GM21528 (cell line): ENCODE measurements at regions not wholly inside any gene's neighbourhood (a gene's known extent, or its start where the extent isn't known, plus 50 kb on each side); places are given as distances from the start of the nearest gene placed in this dataset.
"Not testable (repeated sequence)": the region's sequence is repeated elsewhere in the genome, so short reads cannot be mapped to it uniquely, and the experiment has no call there.

Experiments
- ATAC-seq: cut with Tn5 transposase; IDR thresholded peaks from one replicate; pipeline ENCODE4 v1.9.1; 2021; ENCODE audit warnings: mild to moderate bottlenecking, moderate library complexity; ENCODE audit not compliant: unreplicated experiment, low FRiP score

- ATAC-seq: no peak
These were observed 180.6 kb downstream of the DEPDC1B start for GRCh38 chr5:60519372-60519771.

- no peak for ATAC-seq
These were observed 182.1 kb downstream of the DEPDC1B start for GRCh38 chr5:60517850-60518249.

- no peak for ATAC-seq
These were observed 182.8 kb downstream of the DEPDC1B start for GRCh38 chr5:60517094-60517694.

- no peak for ATAC-seq
These were observed 183.3 kb downstream of the DEPDC1B start for GRCh38 chr5:60516688-60517087.

- ATAC-seq: no peak
These were observed 185.8 kb downstream of the DEPDC1B start for GRCh38 chr5:60514152-60514551.

- ATAC-seq: no peak
These were observed 187.8 kb downstream of the DEPDC1B start for GRCh38 chr5:60512117-60512516.

- no peak for ATAC-seq
These were observed 189.3 kb downstream of the DEPDC1B start for GRCh38 chr5:60510663-60511062.

GRCh38 chr5:60510049-60510448, 189.9 kb downstream of the DEPDC1B start:
- ATAC-seq: no peak

GRCh38 chr5:60509519-60509918, 190.4 kb downstream of the DEPDC1B start:
- ATAC-seq: no peak

- ATAC-seq: no peak
These were observed 192.3 kb downstream of the DEPDC1B start for GRCh38 chr5:60507687-60508086.

- ATAC-seq: no peak
These were observed 194.4 kb downstream of the DEPDC1B start for GRCh38 chr5:60505373-60506171.

GRCh38 chr5:60504342-60504741, 195.6 kb downstream of the DEPDC1B start:
- ATAC-seq: peak; percentile 91

GRCh38 chr5:60503771-60504170, 196.2 kb downstream of the DEPDC1B start:
- peak; percentile 63 for ATAC-seq

GRCh38 chr5:60497706-60498500, 202.1 kb downstream of the DEPDC1B start:
- no peak for ATAC-seq

GRCh38 chr5:60495644-60496520, 204.1 kb downstream of the DEPDC1B start:
- ATAC-seq: no peak

- ATAC-seq: no peak
These were observed 205.3 kb downstream of the DEPDC1B start for GRCh38 chr5:60494635-60495034.

- ATAC-seq: no peak
These were observed 205.8 kb downstream of the DEPDC1B start for GRCh38 chr5:60494144-60494543.

GRCh38 chr5:60493372-60493771, 206.6 kb downstream of the DEPDC1B start:
- ATAC-seq: no peak

- no peak for ATAC-seq
These were observed 207.0 kb downstream of the DEPDC1B start for GRCh38 chr5:60492958-60493357.

- ATAC-seq: not testable (repeated sequence)
These were observed 207.6 kb downstream of the DEPDC1B start for GRCh38 chr5:60492358-60492757.
